ENCODE measurements at regions not wholly inside any gene's neighbourhood (a gene's known extent, or its start where the extent isn't known, plus 50 kb on each side); places are given as distances from the start of the nearest gene placed in this dataset.

- DNase-seq, result no peak
Observed at GRCh38 chr3:79542-79941, 117.0 kb upstream of the CHL1 start.

GRCh38 chr3:82508-82907, 114.1 kb upstream of the CHL1 start:
- no peak for DNase-seq

GRCh38 chr3:83096-83495, 113.5 kb upstream of the CHL1 start:
- DNase-seq, result no peak

GRCh38 chr3:85180-85579, 111.4 kb upstream of the CHL1 start:
- no peak for DNase-seq

DNA sequence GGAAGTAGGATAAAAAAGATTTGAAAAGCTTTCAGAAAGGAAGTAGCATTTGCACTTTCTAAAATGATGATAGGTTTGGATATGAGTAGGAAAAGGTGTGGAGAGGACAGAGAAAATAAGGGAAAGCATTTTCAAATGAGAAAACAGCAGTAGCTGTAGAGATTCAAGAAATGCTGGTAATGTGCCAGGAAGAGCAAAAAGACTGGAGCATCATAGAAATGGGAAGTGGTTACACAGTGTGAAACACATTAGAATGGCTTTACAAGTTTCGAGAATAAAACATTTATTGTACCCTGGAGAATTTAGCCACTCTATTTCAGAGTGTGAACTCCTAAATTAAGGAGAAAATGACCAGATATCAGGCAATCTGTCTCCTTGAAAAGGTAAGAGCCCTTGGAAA, 108.3 kb upstream of the CHL1 start:
- peak; percentile 41 to 51 for DNase-seq

DNA sequence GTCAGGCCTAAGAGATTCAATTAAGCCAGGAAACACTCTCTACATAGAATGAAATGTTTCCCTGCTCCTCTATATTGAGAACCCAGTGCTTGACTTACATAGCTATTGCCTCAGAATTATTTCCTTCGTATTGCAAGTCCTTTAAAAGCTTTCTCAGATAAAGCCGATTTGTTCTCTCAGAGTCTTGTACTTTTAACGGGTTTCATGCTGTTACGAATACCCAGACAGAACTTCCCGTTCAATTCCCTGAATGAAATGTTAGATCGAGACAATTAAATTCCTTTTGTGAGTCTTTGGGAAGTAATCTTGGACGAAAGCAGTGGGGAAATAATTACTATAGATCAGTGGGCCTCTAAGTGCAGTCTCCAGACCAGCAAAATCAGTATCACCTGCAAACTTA, 102.8 kb upstream of the CHL1 start:
- no peak for DNase-seq

DNA sequence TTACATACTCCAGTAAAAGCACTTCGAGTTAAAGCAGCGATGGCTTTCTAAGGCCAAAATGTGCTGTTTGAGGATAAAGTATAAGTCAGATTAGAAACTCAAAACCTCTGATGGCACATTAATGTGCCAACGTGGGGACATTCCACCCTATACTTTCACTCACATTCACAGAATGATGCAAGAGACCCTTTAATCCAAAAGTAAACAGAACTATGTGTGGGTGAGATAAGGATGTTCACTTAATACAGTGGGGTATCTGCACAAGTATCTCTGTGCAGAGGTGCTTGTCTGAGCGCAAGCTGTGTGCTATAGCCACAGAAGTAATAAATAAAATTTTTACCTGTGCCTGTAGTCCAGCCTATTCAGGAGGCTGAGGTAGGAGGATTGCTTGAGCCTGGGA, 100.3 kb upstream of the CHL1 start:
- DNase-seq, result no peak

DNA sequence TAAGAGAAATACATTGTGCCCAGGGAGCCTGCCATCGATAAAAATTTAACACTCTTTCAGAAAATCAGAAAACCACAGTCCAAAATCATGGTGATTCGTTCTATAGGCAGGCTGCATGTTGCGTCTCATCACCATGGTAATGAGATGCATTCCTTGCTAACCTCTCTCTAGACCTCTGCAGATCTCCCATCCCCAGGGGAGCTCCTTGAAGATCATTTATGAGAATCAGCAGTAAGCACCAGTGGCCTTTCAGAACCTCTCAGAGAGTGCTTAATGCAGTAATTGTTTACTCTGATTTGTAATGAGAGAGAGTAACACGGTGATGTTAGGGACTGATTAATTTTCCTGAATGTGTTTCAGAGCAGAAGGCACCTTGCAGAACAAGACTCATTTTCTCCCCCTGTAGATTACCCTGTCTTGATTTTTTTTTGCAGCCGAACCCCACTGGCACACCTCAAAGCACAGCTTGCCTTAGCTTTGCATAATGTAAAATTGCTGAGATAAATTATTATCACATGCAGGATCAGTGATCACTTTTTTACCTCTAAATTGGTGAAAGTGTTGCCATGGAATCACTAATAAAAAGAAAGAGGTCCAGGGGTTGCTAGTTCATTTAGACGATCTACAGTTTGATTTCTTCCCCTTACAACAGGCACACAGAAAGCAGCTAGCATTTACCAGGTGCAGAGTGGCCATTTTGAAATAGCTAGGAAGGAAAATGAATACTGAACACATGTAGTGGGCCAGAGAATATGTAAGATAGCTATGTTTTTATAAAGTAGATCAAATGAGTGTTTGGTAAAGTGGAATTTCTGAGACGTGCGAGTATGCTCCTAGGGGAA, 98.9 kb upstream of the CHL1 start:
- DNase-seq, result no peak

DNA sequence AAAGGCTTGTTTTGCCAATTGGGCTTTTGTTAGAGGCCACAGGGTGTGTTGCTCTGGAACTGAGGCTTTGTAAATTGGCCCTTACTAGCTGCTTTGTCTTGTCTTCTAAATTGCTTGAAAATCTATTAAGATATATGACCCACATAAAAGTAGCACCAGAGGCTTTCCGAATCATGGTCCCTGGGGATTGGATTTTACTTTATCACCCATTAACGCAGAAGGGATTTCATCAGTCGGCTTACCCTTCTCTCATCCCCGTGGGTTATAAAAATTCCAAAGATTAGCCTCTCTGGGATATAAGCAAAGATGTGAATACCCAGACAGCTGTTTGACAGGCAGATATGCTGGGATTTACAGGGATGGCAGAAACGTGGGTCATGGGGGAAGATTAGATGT, 98.3 kb upstream of the CHL1 start:
- DNase-seq, result no peak

DNA sequence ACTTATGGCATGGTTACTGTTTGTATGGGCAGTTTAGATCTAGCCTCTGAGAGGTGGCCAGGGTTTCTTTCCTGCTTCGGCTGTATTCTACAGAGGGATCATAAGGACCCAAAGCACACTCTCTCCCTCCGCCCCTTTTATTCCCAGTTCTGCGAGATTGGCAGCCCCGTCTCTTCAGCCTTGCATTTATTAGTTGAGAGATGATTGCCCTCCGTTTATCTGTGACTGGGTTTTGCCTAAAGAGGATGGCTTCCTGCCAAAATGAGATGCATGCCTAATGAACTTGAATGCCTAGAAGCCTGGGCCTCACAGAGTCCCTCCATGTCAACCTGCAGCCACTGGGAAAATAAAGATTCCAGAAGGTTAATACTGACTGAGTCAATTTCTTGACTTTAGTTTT, 97.1 kb upstream of the CHL1 start:
- DNase-seq, result no peak

GRCh38 chr3:102484-102883, 94.1 kb upstream of the CHL1 start:
- DNase-seq, result no peak

DNA sequence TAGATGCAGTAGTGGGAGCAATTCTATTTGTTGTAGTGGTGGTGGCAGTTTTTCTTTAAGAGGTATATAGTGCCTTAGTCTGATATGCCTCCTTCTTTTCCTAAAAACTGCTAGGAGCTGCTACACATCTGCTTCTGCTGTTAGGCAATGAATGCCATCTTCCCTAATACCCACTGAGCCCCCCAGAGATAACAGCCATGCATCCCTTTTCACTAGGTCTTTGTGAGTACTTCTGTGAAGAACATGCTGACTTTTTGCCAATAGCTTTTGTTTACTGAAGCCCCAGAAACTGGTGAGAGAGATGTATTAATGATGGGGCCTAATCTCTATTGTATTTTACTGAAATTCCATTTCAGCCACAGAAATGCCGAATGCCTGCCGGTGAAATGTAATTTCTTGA, 92.6 kb upstream of the CHL1 start:
- DNase-seq, result no peak

DNA sequence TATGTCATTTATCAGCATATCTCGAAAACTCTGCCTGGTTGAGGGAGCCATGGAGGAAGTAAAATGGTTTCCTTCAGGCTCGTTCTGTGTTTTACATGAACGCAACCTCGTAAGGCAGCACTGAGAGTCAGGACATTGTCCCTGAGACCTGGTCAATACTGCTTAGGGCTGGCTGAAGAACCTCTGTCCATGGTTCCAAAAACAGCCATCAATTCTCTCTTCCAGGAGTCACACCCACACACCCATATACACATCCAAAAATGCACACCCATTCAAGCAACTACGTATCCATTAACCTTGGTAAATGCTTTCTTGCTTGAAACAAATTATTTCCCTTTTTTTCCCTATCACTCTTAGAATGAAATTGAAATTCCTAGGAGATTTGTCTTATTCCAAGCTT, 91.0 kb upstream of the CHL1 start:
- no peak for DNase-seq

DNA sequence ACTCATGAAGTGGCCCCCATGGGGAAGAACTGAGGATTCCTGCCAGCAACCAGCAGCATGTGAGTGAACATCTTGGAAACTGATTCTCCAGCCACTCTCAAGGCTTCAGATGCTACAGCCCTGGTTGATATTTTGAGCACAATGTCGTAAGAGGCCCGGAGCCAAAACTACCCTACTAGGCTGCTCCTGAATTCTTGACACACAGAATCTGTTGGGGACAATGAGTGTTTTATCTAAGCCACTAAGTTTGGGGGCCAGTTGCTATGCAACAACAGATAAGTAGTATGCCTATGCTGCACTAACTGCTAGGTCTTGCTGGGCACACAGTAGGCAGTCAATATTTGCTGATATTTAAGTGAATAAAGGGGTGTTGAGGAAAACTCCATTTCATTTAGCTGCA, 89.9 kb upstream of the CHL1 start:
- no peak for DNase-seq

DNA sequence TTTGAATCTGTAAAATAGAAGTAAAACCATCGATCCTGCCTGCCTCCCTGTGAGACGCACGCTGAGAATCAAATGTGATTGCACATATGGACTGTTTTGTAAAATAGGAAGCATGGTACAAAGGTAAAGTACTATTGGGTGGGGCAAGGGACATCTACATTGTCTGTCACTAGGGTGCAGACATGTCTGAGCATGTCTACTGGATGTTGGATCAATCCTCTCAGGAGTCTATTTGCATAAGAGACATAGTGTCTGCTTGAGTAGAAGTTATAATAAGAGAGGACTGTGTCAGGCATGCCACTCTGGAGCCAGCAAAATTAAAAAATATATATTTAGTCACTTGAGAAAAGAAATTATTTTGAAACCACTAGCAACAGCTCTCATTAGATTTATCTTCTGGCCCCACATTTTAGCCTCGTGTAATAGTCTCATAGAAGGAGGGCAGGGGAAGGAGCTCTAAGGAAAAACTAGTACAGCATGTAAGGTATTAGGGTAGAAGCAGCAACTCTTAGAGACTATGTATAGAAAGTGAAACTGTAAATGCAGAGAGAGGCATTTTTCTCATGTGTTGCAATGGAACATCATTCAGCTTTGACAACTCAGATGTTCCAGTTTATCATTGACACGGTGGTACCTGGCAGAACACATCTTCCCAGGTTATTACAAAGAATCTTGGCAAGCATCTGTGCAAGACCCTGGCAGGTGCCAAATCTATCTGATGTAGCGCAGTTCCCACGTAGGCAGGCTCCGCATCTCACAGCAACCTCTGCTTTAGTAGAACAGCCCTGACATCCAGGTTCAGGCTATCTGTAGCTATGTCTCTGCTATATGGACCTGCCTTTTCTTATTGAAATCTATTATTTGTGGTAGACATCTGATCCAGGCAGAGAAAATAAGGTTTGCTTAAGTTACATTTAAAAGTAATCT, 85.2 kb upstream of the CHL1 start:
- DNase-seq, result no peak

DNA sequence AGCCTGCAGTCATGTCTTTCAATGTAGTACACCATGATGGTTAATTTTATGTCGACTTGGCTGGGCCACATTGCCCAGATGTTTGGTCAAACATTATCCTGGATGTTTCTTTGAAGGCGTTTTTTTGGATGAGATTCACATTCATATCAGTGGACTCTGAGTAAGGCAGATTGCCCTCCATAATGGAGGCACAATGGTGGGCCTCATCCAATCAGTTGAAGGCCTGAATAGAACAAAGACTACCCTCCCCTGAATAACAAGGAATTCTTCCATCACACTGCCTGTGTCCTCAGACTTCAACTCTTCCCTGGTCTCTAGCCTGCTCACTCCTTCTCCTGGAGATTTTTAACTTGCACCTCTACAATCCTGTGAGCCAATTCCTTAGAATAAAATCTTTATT, 83.8 kb upstream of the CHL1 start:
- no peak for DNase-seq

DNA sequence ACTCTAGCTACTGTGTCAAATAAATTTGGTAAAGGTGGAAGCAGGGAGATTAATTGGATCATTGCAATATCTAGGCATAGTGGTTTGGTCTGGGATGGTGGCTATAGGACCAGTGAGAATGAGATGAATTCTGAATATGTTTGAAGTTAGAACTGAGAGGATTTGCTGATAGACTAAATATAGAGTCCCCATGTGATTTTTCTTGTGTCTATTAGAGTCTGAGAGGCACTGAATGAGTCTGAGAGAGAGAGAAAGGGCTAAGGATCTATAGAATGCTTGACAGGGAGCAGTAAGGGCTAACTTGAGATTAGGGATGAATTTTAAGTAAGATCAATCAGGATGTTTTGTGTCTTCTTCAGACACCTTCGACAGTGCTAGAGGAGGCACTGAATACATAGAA, 77.9 kb upstream of the CHL1 start:
- DNase-seq, result no peak

DNA sequence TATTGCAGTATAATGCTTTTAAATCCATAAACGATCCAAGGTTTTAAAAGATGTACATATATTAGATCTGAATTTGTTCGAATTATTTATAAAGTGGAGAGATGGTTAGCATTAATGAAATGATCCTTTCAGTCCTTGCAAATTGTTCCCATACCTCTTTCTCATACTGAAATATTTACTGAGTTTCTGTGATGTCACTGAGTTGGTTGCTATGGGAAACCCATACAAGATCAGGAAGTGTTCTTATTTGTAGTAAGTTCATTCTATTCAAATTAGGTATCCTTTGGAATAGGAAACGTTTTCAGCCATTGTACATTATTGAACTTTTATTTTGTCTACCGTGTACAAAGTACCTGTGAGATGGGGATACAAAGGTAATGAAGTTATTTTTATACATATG, 73.2 kb upstream of the CHL1 start:
- no peak for DNase-seq

DNA sequence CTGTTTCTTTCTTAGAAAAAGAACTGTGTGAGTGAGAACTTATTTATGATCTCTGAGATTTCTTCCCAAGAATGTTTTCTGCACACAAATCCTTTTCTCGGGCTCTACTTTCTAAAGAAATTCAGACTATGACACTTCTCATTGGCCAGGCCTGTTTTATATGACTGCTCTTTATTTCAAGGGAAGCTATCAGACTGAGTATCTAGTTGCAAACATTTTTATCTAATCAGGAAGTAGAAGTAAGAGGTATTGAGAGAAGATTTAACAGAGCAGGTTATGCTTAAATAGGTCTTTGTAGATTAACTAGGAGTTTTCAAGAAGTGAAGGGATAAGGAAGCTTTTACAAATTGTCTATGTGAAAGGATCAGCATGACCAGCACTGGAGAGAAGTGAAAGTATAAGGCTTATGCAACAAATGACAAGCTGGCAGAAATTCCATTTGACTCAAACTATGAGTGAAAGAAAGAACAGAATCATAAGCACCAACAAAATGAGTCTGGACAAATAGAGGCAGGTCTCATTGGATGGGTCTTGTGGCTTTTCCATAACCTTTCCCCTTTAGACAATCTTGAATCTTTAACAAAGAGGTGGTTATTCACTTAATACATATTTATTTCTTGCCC, 71.9 kb upstream of the CHL1 start:
- DNase-seq, result no peak

GRCh38 chr3:128515-129172, 67.9 kb upstream of the CHL1 start:
- DNase-seq, result no peak

- no peak for DNase-seq
Observed at GRCh38 chr3:131151-131888, 65.2 kb upstream of the CHL1 start.

DNA sequence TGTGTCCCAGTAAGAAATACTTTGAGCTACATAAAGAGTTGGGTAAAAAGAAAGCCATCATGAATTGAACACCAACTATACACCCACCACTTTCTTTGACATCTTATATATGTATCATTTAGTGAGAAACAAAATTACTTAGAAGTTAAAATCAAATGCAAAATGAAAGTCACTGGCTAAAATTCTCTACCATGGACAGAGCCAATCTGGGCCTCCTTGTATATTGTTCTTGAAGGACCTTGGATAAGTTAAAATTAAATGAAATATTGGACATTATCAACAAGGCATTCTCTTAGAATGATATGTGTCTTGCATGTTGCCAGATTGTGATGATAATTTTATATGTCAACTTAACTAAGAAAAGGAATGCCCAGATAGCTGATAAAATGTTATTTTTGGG, 64.2 kb upstream of the CHL1 start:
- DNase-seq, result no peak

DNA sequence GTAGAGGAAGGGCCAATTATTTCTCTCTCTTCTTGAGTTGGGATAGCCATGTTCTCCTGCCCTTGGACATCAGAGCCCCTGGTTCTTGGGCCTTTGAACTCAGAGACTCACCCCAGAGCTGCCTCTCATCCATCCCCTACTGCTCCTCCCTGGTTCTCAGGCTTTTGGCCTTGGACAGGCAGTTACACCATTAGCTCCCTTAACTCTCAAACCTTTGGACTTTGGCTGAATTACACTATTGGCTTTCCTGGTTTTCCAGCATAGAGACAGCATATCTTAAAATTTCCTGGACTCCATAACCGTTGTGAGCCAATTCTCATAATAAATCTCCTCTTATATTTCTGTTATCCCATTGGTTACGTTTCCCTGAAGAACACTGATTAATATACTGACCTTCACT, 63.7 kb upstream of the CHL1 start:
- DNase-seq, result no peak
